Parathyroid adenoma (tissue), 2 donors: ENCODE measurements at regions not wholly inside any gene's neighbourhood (a gene's known extent, or its start where the extent isn't known, plus 50 kb on each side); places are given as distances from the start of the nearest gene placed in this dataset.
A peak's percentile ranks its signal among the peaks of the same experiment; 100 is the strongest.

Experiments
- H2AFZ ChIP-seq: fragments of 300-600 bp; sonication (generic); one replicate; pipeline ENCODE4 v1.7.0; 2017; ENCODE audit warnings: antibody characterized with exemption, mild to moderate bottlenecking
- H3K27ac ChIP-seq: fragments of 300-600 bp; sonication (generic); one replicate; pipeline ENCODE4 v1.7.0; 2017
- H3K27me3 ChIP-seq: fragments of 300-600 bp; sonication (generic); one replicate; pipeline ENCODE4 v1.7.0; 2017; ENCODE audit warnings: low read length; ENCODE audit not compliant: control insufficient read depth, insufficient read depth
- H3K36me3 ChIP-seq: fragments of 300-600 bp; sonication (generic); one replicate; pipeline ENCODE4 v1.7.0; 2017; ENCODE audit warnings: low read length; ENCODE audit not compliant: control insufficient read depth, insufficient read depth
- H3K4me1 ChIP-seq: fragments of 300-600 bp; sonication (generic); one replicate; pipeline ENCODE4 v1.7.0; 2017; ENCODE audit warnings: control low read depth
- H3K4me2 ChIP-seq: fragments of 300-600 bp; sonication (generic); one replicate; pipeline ENCODE4 v1.7.0; 2017; ENCODE audit warnings: low read length
- H3K4me3 ChIP-seq: fragments of 300-600 bp; sonication (generic); one replicate; pipeline ENCODE4 v1.7.0; 2017; ENCODE audit warnings: low read depth, low read length
- H3K79me2 ChIP-seq: fragments of 300-600 bp; sonication (generic); one replicate; pipeline ENCODE4 v1.7.0; 2017; ENCODE audit warnings: control low read depth
- H3K9ac ChIP-seq: fragments of 300-600 bp; sonication (generic); one replicate; pipeline ENCODE4 v1.7.0; 2017; ENCODE audit warnings: mild to moderate bottlenecking
- H3K9me3 ChIP-seq: fragments of 300-600 bp; sonication (generic); one replicate; pipeline ENCODE4 v1.7.0; 2017; ENCODE audit warnings: low read length; ENCODE audit not compliant: control insufficient read depth
- CTCF ChIP-seq: fragments of 300-600 bp; sonication (generic); IDR thresholded peaks from one replicate; pipeline ENCODE4 v1.7.0; 2017; ENCODE audit warnings: antibody characterized with exemption, mild to moderate bottlenecking
- donor health status: primary hyperparathyroidism.

GRCh38 chr18:78809845-78810244, 169.8 kb upstream of the SALL3 start:
- Histone ChIP-seq H2AFZ (no peak overlapping the region), H3K4me3 (no peak overlapping the region), H3K27me3 (peaks cover 5% of the 10 kb centered on the region)

GRCh38 chr18:78810706-78811105, 168.9 kb upstream of the SALL3 start:
- TF ChIP-seq CTCF = no peak
- H3K4me2 ChIP-seq = no peak overlapping the region
- no peak overlapping the region for H3K27ac ChIP-seq
- no peak overlapping the region for H3K4me3 ChIP-seq
- H2AFZ ChIP-seq = no peak overlapping the region
- H3K36me3 ChIP-seq = no peaks in the 10 kb centered on the region
- no peaks in the 10 kb centered on the region for H3K4me1 ChIP-seq
- no peaks in the 10 kb centered on the region for H3K9me3 ChIP-seq
- H3K79me2 ChIP-seq = no peaks in the 10 kb centered on the region
- peaks cover 5% of the 10 kb centered on the region for H3K27me3 ChIP-seq
- H3K9ac ChIP-seq = no peak overlapping the region

More at GRCh38 chr18:78809845-78810244, 169.8 kb upstream of the SALL3 start:
- Histone ChIP-seq H3K4me2 (no peak overlapping the region), H3K27ac (no peak overlapping the region), H3K36me3 (no peaks in the 10 kb centered on the region), H3K79me2 (no peaks in the 10 kb centered on the region), H3K4me1 (no peaks in the 10 kb centered on the region), H3K9me3 (no peaks in the 10 kb centered on the region), H3K9ac (no peak overlapping the region)
- TF ChIP-seq CTCF = no peak

GRCh38 chr18:78812067-78812466, 167.6 kb upstream of the SALL3 start:
- TF ChIP-seq CTCF = no peak
- H2AFZ ChIP-seq = no peak overlapping the region
- no peak overlapping the region for H3K4me2 ChIP-seq
- no peaks in the 10 kb centered on the region for H3K9me3 ChIP-seq
- no peaks in the 10 kb centered on the region for H3K79me2 ChIP-seq
- peaks cover 5% of the 10 kb centered on the region for H3K27me3 ChIP-seq
- H3K4me3 ChIP-seq = no peak overlapping the region
- H3K4me1 ChIP-seq = no peaks in the 10 kb centered on the region
- no peak overlapping the region for H3K27ac ChIP-seq
- H3K36me3 ChIP-seq = no peaks in the 10 kb centered on the region
- no peak overlapping the region for H3K9ac ChIP-seq

- Histone ChIP-seq H2AFZ (no peak overlapping the region), H3K4me3 (no peak overlapping the region), H3K9ac (no peak overlapping the region), H3K27ac (no peak overlapping the region), H3K4me2 (no peak overlapping the region), H3K4me1 (no peaks in the 10 kb centered on the region), H3K79me2 (no peaks in the 10 kb centered on the region), H3K36me3 (no peaks in the 10 kb centered on the region), H3K9me3 (no peaks in the 10 kb centered on the region), H3K27me3 (peaks cover 5% of the 10 kb centered on the region)
- no peak for TF ChIP-seq CTCF
These were observed 166.5 kb upstream of the SALL3 start for GRCh38 chr18:78813156-78813555.

GRCh38 chr18:78813936-78814710, 165.5 kb upstream of the SALL3 start:
- no peak overlapping the region for H3K9ac ChIP-seq
- peaks cover 5% of the 10 kb centered on the region for H3K27me3 ChIP-seq
- peak overlapping the region; percentile 9 for H3K4me3 ChIP-seq
- H3K27ac ChIP-seq = no peak overlapping the region
- no peak overlapping the region for H2AFZ ChIP-seq
- no peaks in the 10 kb centered on the region for H3K4me1 ChIP-seq
- H3K36me3 ChIP-seq = no peaks in the 10 kb centered on the region
- TF ChIP-seq CTCF = no peak
- H3K79me2 ChIP-seq = no peaks in the 10 kb centered on the region
- H3K9me3 ChIP-seq = no peaks in the 10 kb centered on the region
- peak overlapping the region; percentile 25 for H3K4me2 ChIP-seq
